Osteoblast (primary cell): ENCODE measurements at regions not wholly inside any gene's neighbourhood (a gene's known extent, or its start where the extent isn't known, plus 50 kb on each side); places are given as distances from the start of the nearest gene placed in this dataset.
"Not testable (repeated sequence)": the region's sequence is repeated elsewhere in the genome, so short reads cannot be mapped to it uniquely, and the experiment has no call there.

ENCODE experiments used
- DNase-seq: peaks from one replicate; pipeline ENCODE4 v3.0.0; 2011; ENCODE audit warnings: low spot score, mixed read lengths; ENCODE audit not compliant: insufficient read length; ENCODE audit errors: missing footprints
- H2AFZ ChIP-seq: 2 replicates; pipeline ENCODE4 v1.6.0; 2011; ENCODE audit warnings: mild to moderate bottlenecking, low read length
- H3K27ac ChIP-seq: 2 replicates; pipeline ENCODE4 v1.5.1; 2011; ENCODE audit warnings: mild to moderate bottlenecking, low read depth, low read length, moderate library complexity
- H3K27me3 ChIP-seq: 2 replicates; pipeline ENCODE4 v1.6.0; 2012; ENCODE audit warnings: mild to moderate bottlenecking, control low read depth, inconsistent platforms, low read length, moderate library complexity; ENCODE audit not compliant: insufficient read depth
- H3K36me3 ChIP-seq: 2 replicates; pipeline ENCODE4 v1.5.1; 2011; ENCODE audit warnings: mild to moderate bottlenecking, low read length, control low read depth, moderate library complexity; ENCODE audit not compliant: insufficient read depth
- H3K4me1 ChIP-seq: 2 replicates; pipeline ENCODE4 v1.5.1; 2011; ENCODE audit warnings: mild to moderate bottlenecking, low read length, control low read depth, moderate library complexity; ENCODE audit not compliant: insufficient read depth
- H3K4me2 ChIP-seq: 2 replicates; pipeline ENCODE4 v1.6.0; 2011; ENCODE audit warnings: mild to moderate bottlenecking, low read length; ENCODE audit not compliant: insufficient read depth
- H3K4me3 ChIP-seq: fragments of 200-600 bp; sonication (generic); 3 replicates; pipeline ENCODE4 v1.5.1; 2012; ENCODE audit warnings: mild to moderate bottlenecking, low read length, inconsistent platforms; ENCODE audit not compliant: insufficient read depth
- H3K79me2 ChIP-seq: 2 replicates; pipeline ENCODE4 v1.6.0; 2012; ENCODE audit warnings: mild to moderate bottlenecking, low read length, control low read depth, inconsistent platforms; ENCODE audit not compliant: insufficient read depth
- H3K9me3 ChIP-seq: 2 replicates; pipeline ENCODE4 v1.5.1; 2011; ENCODE audit warnings: low read depth, low read length, control low read depth
- H4K20me1 ChIP-seq: 2 replicates; pipeline ENCODE4 v1.6.0; 2012; ENCODE audit warnings: mild to moderate bottlenecking, low read length, control low read depth; ENCODE audit not compliant: insufficient read depth
- TF ChIP-seq, protein P1 (sequence below): IDR thresholded peaks from 2 replicates; pipeline ENCODE4 v1.5.1; 2011; ENCODE audit warnings: mild to moderate bottlenecking, low read depth, low read length, moderate library complexity; ENCODE audit errors: extremely low read depth

DNA sequence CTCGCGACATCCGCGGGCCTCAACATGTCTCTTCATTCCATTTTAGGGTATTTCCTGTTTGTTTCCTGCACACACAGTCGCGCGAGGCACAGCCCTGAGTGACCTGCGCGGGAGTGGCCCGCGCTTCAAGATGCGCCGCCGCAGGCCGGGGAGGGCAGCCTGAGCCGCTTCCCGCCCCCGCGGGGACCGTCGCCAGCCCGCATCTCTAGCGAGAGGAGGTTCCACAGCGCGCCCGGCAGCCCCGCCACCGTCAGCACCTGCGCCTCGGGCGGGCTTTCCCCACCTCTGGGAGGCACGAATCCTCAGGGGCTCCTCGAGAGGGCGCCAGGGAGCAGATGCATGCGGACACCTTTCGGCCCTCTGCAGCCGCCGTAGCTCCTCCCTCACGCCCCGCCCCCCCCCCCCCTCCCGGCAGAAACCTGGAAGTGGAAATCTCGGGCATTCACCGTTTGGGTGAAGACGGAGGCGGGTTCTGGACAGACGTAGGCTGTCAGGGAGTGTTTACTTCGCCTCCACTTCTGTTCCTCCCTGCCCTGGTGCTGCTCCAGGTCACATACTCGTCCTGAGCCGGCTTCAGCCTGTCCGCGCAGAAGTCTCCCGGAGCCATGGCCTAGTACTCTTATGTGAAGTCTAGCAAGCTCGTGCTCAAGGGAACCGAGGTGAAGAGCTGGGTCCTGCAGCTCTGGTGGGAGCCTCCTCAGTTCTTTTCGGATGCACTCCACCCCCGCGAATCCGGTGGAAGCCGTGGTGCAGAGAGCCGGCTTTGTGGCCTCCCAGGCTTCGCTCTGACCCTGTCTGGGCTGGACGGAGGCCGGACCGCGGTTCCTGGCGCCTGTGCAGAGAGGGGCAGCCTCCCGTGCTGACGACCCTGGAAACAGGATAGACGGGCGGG lies 880.5 kb upstream of the DEFB115 start:
- peak overlapping the region; percentile 81 for H3K4me3 ChIP-seq
- no peaks in the 10 kb centered on the region for H3K27me3 ChIP-seq
- DNase-seq: peak; percentile 86
- no peaks in the 10 kb centered on the region for H4K20me1 ChIP-seq
- peak overlapping the region; percentile 97 for H2AFZ ChIP-seq
- peak overlapping the region; percentile 55 for H3K4me2 ChIP-seq
- no peaks in the 10 kb centered on the region for H3K9me3 ChIP-seq
- no peaks in the 10 kb centered on the region for H3K36me3 ChIP-seq
- H3K27ac ChIP-seq: peak overlapping the region; percentile 70
- no peaks in the 10 kb centered on the region for H3K79me2 ChIP-seq
- TF ChIP-seq, protein P1, sequence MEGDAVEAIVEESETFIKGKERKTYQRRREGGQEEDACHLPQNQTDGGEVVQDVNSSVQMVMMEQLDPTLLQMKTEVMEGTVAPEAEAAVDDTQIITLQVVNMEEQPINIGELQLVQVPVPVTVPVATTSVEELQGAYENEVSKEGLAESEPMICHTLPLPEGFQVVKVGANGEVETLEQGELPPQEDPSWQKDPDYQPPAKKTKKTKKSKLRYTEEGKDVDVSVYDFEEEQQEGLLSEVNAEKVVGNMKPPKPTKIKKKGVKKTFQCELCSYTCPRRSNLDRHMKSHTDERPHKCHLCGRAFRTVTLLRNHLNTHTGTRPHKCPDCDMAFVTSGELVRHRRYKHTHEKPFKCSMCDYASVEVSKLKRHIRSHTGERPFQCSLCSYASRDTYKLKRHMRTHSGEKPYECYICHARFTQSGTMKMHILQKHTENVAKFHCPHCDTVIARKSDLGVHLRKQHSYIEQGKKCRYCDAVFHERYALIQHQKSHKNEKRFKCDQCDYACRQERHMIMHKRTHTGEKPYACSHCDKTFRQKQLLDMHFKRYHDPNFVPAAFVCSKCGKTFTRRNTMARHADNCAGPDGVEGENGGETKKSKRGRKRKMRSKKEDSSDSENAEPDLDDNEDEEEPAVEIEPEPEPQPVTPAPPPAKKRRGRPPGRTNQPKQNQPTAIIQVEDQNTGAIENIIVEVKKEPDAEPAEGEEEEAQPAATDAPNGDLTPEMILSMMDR: peak; percentile 22
- H3K4me1 ChIP-seq: no peaks in the 10 kb centered on the region

DNA sequence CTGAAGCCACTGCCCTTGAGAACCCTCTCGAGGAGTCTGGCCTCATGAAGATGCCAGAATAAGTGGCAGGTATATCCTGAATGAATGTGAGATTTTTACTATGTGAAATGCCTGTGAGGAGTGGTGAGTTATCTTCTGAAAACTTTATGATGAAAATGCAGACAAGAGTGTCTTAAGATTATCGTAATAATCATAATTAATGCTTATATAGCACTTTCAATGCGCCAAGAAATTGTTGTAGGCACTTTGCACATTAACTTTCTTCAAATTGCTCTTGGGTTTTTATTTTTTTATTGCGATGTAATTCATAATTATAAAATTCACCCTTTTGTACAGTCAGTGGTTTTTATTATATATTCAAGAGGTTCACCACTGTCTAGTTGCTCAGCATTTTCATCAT lies 879.1 kb upstream of the DEFB115 start:
- DNase-seq, H3K27ac ChIP-seq, H3K79me2 ChIP-seq, H3K4me1 ChIP-seq, H3K4me3 ChIP-seq, H3K9me3 ChIP-seq, H2AFZ ChIP-seq, H3K4me2 ChIP-seq, H3K27me3 ChIP-seq, H3K36me3 ChIP-seq, H4K20me1 ChIP-seq: not testable (repeated sequence)

DNA sequence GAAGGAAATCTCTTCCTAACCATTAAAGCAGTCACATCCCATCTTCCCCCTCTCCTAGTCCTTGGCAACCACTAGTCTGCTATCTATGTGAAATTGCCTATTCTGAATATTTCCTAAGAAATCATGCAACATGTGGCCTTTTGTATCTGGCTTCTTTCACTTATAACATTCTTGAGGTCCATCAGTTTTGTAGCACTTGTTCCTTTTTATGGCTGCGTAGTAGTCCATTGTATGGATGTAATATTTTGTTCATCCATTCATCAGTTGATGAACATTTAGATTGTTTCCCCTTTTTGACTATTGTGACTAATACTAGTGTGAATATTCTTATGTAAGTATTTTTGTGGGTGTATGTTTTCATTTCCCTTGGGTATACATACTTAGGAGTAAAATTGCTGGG lies 878.7 kb upstream of the DEFB115 start:
- not testable (repeated sequence) for H3K4me2 ChIP-seq, H3K79me2 ChIP-seq, H2AFZ ChIP-seq, H3K9me3 ChIP-seq, H3K27me3 ChIP-seq, H4K20me1 ChIP-seq, H3K4me1 ChIP-seq, H3K36me3 ChIP-seq, DNase-seq, H3K27ac ChIP-seq, H3K4me3 ChIP-seq

DNA sequence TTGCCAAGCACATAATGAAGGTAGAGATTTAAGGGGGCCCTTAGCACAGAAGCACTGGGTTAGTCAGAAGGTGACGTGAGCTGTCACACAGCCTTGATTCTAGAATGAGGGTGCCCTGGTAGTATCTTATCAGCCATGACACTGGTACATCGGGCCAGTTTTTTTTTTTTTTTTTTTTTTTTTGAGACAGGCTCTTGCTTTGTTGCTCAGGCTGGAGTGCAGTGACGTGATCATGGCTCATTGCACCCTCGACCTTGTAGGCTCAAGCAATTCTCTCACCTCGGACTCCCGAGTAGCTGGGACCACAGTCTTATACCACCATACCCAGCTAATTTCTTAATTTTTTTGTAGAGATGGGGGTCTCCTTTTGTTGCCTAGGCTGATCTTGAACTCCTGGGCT lies 872.6 kb upstream of the DEFB115 start:
- not testable (repeated sequence) for H3K4me2 ChIP-seq, H3K9me3 ChIP-seq, DNase-seq, H2AFZ ChIP-seq, H4K20me1 ChIP-seq, H3K4me1 ChIP-seq, H3K27ac ChIP-seq, H3K4me3 ChIP-seq, H3K36me3 ChIP-seq, H3K27me3 ChIP-seq, H3K79me2 ChIP-seq

DNA sequence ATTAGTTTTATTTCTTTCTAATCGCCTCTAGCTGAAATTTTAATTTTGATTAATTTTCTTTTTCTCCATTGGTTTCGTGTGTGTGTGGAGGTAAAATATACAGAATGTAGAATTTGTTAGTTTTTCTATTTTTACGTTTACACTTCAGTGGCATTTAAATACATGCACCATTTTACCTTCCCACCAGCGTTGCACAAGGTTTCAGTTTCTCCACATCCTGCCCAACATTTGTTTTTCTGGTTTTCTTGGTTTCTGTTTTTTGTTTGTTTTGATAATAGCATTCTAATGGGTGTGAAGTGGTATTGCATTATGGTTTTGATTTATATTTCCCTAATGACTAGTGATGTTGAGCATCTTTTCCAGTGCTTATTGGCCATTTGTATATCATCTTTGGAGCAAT lies 871.4 kb upstream of the DEFB115 start:
- H3K27me3 ChIP-seq, H4K20me1 ChIP-seq, H3K27ac ChIP-seq, H3K36me3 ChIP-seq, H3K4me2 ChIP-seq, H3K4me1 ChIP-seq, H2AFZ ChIP-seq, H3K79me2 ChIP-seq, H3K4me3 ChIP-seq, DNase-seq, H3K9me3 ChIP-seq: not testable (repeated sequence)

DNA sequence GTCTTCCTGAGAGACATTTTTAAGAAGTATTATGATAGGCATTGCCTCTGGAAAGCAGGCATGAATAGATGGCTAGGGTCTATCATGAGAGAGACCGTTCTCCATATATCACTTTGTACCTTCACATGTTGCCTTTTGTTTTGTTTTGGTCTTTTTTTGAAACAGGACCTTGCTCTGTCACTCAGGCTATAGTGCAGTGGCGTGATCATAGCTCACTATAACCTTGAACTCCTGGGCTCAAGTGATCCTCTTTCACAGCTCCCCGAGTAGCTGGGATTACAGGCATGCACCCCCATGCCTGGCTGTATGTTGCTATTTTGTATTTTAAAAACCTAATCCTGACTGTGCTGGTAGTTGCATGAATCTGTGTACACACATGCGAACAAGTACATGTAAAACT lies 869.6 kb upstream of the DEFB115 start:
- not testable (repeated sequence) for H3K4me2 ChIP-seq

DNA sequence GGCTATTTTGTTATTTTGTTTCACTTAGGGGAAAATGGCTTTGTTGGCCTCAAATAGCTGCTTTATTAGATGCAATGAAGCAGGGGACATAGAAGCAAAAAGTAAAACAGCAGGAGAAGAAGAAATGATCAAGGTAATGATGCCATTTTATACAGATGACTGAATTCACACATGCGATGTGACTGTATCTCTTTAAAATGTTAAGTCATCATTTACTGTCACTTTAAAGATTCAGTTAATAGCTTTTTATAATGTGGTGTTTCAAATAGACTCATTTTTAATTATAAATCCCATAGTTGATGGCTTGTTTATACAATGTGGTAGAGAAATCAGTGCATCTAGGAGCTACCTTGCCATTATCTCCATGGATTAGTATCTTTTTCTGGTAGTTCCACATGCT lies 863.9 kb upstream of the DEFB115 start:
- not testable (repeated sequence) for DNase-seq, H3K4me3 ChIP-seq, H3K27me3 ChIP-seq, H4K20me1 ChIP-seq, H3K4me2 ChIP-seq, H3K4me1 ChIP-seq, H3K36me3 ChIP-seq, H2AFZ ChIP-seq, H3K79me2 ChIP-seq, H3K27ac ChIP-seq, H3K9me3 ChIP-seq

More for the DNA sequence above, 869.6 kb upstream of the DEFB115 start:
- H3K27me3 ChIP-seq, H4K20me1 ChIP-seq, H3K27ac ChIP-seq, H3K4me1 ChIP-seq, H3K4me3 ChIP-seq, H3K79me2 ChIP-seq, H3K9me3 ChIP-seq, H3K36me3 ChIP-seq, DNase-seq, H2AFZ ChIP-seq: not testable (repeated sequence)

DNA sequence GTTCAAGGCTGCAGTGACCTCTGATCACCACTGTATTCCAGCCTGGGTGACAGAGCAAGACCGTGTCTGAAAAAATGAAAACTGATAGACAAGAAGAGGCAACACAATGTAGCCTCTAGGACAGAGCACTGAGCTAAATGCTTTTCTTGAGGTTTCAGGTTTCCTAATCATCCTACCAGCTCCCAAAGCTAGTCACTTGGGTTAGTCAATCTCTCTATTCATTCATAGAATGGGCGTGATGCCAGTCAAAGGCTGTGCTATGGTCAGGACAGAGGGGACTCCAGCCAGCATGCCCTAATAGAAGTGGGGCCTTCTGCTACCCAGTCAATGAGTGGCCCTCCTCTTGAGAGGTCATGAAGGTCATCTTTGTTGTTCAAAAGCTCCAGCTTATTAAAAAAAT lies 860.4 kb upstream of the DEFB115 start:
- not testable (repeated sequence) for H3K4me1 ChIP-seq, H3K36me3 ChIP-seq, H3K79me2 ChIP-seq, H3K27ac ChIP-seq, H4K20me1 ChIP-seq, H3K4me2 ChIP-seq, H3K9me3 ChIP-seq, H2AFZ ChIP-seq, H3K27me3 ChIP-seq, DNase-seq, H3K4me3 ChIP-seq
